HG02840 (cell line): ENCODE measurements at regions not wholly inside any gene's neighbourhood (a gene's known extent, or its start where the extent isn't known, plus 50 kb on each side); places are given as distances from the start of the nearest gene placed in this dataset.

Source experiments
- ATAC-seq: cut with Tn5 transposase; IDR thresholded peaks from one replicate; pipeline ENCODE4 v1.9.1; 2021; ENCODE audit warnings: mild to moderate bottlenecking, moderate library complexity, moderate number of reproducible peaks; ENCODE audit not compliant: unreplicated experiment, low FRiP score

DNA sequence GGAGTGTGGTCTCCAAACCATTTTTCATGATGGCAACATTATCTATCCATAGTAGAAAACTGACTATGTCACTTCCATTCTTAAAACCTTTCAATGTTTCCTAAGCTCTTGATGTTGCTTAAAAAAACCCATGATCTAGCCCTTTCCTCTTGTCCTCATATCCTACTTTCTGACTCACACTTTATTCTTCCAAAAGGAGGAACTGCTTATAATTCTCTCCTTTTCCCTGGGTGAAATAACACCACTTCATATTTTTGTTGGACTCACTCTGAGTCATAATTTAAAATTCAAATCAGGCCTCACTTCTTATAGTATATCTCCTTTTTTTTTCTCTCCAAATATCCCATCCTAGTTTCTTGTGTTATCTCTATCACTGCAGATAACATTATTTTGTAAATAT lies 513.9 kb downstream of the MAN2A1 start:
- ATAC-seq, result no peak

DNA sequence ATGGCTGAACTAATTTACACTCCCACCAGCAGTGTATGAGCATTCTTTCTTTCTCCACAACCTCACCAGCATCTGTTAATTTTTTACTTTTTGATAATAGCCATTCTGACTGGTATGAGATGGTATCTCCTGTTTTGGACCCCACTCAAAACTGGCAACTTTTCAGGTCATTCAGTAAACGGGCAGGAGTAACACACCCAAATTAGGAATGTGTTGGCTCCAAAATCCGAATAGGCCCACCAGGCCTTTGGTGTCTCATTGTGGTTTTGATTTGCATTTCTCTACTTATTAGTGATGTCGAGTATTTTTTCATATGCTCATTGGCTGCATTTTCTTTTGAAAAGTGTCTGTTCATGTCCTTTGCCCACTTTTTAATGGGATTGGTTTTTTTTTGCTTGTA lies 517.1 kb downstream of the TMEM232 start:
- ATAC-seq, result no peak

DNA sequence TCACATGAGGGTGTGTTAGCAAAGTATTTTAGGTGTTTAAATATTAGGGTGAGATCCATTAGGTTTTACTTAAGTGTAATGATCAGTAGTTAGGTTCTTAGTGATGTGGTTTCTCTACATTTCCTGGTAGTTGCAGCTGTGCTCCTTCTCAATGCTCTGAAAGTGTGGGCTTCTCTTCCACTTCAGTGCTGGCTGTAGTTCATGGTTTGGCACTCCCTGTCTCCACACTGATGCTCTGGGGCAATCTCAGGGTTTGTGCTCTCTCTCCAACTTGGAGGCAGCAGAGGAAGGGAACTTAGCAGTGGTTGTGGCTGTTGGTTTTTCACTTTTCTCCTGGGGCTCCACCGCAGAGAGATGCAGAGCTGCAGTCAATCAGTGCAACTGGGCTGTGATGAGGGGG lies 507.5 kb downstream of the TMEM232 start:
- ATAC-seq, result no peak

DNA sequence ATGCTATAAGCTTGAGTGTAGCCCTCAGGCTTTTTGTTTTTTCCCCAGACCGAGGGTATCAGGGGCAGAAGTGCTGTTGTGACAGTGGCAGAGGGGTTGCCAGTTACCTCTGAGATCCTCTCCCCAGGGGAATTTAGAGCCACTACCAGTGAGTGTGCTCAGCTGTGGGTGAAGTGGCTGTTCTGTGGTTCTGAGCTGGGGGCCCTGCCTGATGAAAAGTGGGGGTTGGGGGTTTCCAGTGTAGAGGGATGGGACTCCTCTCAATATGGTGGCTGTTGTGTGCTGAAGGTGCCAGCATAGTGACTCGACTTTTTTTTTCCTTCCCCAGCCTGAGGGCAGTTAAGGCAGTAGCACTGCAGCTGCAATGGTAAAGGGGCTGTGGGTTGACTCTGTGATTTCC lies 506.7 kb downstream of the TMEM232 start:
- ATAC-seq, result no peak

DNA sequence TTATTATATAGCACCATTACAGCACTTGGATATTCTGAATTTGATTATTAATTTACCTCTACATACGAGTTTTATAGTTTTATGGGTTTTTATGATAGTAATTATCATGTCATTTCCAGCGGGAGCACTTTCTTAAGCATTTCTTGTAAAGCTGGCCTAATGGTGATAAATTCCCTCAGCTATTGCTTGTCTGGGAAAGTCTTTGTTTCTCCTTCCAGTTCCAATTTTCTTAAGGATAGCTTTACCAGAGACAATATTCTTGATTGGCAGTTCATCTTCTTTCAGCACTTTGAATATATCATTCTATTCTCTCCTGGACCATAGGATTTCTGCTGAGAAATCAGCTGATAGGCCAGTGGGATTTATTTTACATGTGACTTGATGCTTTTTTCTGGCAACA lies 505.4 kb downstream of the TMEM232 start:
- ATAC-seq, result no peak

DNA sequence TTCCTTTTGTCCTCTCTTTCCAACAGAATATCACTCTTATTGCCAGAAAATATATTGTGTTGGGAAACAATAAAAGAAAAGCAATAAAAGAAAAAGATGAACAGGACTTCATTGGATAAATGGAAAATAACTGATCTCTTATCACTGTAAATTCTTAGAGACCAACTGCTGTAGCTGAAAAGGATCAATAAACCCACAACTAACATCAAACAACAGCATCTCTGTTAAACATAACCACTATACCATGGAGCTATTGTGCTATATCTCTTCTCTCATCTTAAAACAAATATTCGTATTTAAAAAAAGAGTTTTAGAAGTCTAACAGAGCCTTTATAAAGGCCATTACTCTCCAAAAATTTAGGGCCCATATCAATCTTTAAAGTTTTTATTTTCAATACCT lies 502.4 kb downstream of the TMEM232 start:
- ATAC-seq, result no peak

DNA sequence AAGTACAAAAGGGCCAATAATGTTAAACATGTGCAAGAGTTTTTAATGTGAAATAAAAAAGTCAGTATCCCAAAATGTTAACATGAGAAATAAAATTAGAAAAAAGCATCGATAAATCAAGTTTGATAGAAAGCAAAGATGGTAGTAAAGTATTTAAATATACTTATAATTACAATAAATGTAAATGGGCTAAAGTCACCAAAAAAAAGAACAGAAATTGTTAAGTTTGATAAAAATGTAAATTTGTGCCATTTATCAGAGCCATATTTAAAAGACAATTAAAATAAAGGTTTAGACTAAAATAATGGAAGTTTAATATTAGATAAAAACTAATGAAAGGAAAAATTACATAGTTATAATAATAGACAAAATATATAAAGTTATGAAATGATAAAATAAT lies 500.5 kb downstream of the TMEM232 start:
- ATAC-seq, result no peak

DNA sequence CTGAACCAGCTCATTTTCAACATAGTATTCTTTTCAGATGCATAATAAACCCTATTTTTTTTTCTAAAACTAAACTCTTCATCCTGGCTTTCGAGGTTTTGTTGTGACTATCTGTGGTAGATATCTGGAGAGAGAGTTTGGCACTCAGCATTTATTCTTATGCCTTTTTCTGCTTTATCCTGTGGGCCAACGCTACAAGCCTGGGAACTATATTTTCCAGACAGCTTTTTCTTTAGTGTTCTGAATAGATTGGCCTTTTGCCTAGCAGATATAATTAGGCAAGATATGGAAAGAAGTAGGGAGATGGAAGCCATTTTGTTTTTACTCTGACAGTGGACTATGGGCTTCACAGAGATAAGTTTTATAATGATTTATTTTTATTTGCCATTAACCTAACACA lies 486.7 kb downstream of the TMEM232 start:
- ATAC-seq, result no peak

DNA sequence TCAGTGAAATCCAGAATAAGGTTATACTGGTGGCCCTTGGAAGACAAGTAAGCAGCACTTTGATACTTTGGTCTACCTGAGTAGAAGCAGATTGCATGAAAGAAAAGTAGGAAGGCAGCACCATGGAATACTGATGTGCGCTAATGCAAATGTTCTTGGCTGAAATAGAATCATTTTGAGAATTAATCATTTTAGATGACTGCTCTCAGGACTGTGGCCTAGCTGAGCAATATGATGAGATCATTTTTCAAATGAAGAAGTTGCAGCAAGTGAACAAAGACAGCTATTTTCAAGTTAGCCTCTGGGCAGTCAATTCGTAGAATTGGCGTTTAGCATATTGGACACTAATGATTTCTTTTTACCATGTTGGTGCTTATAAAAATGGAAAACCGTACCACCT lies 483.5 kb downstream of the TMEM232 start:
- ATAC-seq, result no peak

DNA sequence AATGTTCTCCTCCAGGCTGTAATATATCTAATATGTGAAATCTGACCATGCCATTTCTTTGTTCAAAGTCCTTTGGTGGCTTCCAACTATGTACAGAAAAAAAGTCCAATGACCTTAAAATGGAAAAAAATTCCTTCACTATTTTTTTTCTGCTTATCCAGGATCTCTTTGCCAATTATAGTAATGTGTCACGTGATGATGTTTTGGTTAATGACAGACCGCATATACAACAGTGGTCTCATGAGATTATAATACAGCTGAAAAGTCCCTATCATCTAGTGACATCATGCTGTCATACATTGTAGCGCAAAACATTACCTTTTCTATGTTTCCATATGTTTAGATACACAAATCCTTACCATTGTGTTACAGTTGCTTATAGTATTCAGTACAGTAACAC lies 477.6 kb downstream of the TMEM232 start:
- no peak for ATAC-seq

DNA sequence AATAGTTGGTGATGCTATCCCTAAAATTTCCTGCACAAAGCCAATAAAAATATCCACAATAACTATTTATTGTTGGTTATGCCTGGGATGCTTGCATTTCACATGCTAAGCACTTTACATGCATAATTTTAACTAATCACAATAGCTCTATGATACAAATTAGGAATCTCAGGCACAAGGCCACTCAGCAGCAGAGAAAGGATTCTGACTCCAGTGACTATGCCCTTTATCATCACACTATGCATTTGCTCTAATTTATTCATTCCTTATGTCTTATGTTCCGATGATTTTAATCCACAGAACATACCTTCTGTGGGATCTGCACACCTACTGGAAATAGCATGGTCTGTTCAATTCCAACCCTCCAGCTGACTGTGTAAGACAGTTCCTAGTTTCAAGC lies 476.1 kb downstream of the TMEM232 start:
- ATAC-seq, result no peak

DNA sequence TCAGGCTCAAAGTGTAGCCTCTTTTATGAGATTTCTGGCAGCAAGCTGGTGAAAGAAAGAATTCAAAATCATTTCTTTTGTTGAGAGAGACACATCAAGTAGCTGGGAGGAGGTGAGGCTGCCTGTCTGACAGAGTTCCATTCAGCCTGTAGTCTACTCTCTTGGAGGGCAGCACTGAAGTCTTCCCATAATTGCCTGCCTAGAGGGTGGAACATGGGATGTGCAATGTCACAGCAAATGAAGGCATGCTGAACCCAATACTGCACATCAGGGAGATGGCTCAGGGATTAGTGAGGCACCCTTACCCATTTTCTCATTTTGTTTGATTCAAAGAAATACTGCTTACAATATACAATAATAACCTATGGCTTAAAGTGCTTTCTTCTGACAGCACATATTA lies 475.7 kb downstream of the TMEM232 start:
- no peak for ATAC-seq

DNA sequence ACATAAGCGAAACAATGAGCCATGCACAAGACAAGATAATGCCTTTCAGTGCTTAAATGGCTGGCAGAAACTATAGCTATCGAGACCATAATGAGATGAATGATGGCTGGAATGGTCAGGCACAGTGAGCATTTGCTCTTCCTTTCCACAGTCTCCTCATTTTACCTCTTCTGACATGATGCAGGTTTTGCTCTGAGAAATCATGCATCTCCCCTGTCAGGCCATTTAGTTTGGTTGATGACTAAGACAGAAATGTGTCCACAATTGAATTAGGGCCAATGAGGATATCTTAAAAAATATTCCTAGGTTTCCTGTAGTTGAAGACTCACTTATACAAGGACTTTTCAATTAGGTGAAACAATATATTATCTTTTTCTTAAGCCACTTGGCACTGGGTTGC lies 475.1 kb downstream of the TMEM232 start:
- no peak for ATAC-seq

DNA sequence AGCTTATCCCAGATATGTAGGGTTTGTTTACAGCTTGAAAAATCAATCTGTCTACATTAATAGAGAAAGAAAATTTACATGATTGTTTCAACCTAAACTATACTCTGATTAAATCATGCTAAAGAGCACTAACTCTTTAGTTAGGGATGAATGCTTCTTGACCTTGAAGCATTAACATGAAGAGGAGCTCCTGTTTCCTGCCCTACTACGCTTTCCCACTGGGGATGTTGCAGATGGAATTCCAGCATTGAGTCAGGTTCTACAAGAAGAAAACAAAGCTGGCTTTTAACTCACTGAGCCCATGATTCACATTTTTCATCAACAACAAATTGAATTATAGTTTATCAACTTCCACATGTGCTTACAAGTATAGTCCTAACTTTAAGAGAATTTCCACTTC lies 471.3 kb downstream of the TMEM232 start:
- ATAC-seq, result no peak

DNA sequence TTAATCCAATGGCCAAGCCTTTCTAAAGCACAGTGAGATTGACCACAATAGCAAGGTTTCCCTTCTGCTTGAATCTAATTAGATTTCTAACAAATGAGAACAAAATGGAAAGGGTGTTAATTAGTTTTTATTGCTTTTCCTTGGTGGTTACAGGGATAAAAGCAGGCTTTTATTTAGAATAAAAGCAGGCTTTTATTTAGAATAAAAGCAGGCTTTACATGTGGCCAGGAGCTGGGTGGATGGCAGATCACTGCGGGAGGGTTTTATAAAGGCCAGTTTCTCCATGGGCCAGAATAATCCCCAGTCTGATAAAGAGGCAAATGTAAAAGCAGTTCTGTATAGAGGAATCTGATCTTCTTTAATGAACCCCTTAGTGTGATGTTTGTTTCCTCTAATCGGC lies 470.2 kb downstream of the TMEM232 start:
- ATAC-seq, result no peak

DNA sequence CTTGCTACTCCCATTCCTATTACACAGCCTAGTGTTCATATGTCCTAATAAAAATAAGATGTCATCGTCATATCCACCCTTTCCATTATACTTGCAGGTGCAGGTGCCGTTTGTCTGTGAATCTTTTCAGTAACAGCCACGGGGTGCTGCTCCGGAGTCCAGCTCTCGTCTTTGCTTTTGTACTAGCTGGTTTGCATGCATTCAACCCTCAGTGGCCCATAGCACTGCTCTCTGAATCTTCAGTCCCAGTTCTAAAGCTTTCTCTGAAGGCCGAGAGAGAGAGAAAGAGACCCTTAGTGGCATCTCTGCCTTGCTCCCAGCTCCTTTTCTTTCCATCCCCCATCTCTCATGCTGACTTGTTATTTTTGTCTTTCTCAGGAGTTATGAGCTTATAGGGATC lies 468.5 kb downstream of the TMEM232 start:
- ATAC-seq, result no peak

DNA sequence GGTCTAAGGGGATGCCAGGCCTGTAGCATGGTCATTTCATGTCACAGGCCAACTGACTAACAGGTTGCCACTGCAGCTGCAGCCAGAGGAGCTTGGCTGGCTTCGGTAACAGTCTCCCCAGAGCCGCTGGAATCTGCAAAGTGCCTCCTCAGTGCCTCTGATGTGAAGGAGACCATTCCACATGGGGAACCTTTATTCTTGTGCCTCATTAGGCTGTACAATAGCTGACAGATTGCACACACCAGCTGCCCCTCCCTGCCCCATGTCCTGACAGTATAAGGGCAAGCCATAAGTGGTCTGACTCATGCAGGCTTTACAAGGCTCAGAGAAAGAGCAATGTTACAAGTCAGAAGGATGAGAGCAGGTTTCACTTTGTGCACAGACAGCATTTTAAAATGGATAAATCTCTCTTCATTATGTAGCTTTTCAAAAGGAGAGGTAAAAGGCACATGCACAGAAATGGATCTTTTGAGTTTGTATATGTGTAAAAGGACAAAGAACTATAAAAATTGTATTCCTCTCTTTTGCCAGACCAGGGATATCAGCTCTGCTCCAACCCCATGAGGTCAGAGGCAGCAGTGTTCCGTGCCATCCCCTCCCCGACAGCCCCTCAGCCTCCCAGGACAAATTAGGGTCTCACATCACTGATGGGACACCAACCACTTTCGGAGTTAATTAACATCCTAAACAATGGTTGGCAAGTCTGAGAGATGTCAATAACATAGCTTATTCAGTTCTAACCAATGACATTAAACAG lies 467.8 kb downstream of the TMEM232 start:
- no peak for ATAC-seq

DNA sequence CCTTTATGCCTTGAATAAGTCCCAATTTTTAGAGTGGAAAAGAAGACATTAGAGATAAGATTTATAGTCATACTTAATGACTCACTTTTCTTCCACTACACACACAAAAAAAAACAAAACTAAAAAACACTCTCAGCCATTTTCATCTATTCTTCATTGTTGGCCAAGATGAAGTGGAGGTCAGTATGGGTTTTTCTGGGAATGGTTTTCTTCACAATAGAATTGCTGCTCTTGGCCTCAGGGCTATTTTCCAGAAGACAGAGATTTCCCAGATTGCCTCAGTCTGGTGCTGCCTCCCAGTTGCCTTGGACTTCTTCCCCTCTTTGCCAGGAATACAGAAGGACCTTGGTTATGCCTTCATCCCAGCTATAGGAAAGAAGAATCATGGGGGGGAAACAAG lies 463.7 kb downstream of the TMEM232 start:
- ATAC-seq, result no peak

DNA sequence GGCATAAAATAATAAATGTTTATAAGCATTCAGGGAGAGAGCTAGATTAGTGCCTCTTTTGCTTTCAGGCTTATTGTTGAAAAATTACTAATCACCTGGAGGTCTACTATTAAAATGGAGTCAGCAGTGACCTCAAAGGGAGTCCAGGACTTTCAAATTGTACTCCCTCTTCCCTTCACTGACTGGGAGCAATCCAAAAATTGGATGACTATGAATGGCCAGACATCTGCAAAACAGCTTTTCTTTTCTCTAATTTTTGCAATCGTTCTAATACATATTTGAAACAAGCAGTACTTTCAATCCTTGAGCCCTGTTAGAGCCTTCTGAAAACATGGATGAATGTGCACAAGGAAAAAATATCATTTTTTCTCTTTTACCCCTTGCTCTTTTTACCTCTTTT lies 461.8 kb downstream of the TMEM232 start:
- no peak for ATAC-seq

DNA sequence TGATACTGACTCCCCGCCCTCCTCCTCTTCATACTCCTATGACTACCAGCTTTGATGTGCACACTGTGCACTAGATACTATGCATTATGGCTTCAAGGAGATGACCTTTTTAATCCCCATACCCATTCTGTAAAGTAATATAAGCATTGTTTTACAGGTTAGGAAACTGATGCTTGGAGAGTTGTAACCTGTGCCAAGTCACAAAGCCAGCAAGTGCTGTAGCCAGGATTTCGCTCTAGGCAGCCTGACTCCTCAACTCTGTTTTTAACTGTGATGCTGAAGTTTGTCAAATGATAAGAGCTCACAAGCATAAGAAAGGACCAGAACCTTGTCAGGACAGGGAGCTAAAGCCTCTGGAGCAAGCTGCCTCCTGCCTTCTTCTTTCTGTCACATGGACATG lies 461.3 kb downstream of the TMEM232 start:
- no peak for ATAC-seq

DNA sequence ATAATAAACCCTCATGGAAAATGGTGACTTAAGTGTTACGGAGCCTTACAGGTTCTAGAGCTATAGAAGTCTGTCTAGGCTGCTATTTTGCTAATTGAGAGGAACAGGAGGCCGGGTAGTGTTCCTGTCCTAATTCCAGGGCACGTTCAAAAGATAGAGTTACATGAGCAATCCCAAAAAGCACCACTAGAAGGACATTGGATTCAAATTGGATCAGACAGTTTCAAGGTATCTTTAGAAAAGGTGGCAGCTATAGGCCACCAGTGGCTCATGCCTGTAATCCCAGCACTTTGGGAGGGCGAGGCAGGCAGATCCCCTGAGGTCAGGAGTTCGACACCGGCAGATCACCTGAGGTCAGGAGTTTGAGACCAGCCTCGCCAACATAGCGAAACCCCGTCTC lies 458.8 kb downstream of the TMEM232 start:
- no peak for ATAC-seq

DNA sequence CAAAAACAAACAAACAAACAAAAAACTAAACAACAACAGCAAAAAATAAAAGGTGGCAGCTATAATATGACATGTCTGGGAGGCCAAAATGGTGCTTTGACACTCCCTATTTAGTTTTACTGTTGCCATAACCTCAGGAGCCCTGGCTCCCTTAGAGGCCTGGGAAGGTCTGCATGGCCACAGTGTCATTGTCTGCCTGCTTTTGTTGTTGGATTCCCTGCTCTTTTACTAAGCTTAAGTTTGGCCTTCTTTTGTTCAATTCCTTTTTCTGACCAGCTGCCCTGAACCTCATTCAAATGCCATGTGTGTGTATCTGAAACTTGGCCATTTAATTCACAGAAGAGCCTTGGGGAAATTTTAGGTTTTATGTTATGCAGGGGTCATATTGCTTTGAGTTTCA lies 458.2 kb downstream of the TMEM232 start:
- ATAC-seq, result no peak

DNA sequence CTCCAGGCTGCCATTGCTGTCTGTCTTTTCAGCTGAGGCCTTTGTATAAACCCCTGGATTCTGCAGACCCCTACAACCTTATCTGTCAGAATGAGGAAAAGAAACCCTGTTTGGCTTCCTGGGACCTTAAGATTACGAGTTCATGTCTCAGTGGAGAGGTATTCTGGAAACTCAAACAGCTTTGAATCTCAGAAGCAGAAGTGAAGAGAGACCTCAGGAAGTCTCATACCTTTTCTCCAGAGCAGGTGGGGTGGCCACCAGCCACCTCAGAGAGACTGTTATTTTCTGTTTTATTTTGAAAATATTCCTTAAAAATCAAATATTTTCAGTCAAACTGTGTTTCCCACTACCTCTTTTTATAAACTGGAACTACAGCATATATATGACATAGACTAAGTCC lies 457.5 kb downstream of the TMEM232 start:
- no peak for ATAC-seq
